ENCODE measurements at regions not wholly inside any gene's neighbourhood (a gene's known extent, or its start where the extent isn't known, plus 50 kb on each side); places are given as distances from the start of the nearest gene placed in this dataset.
"Not testable (repeated sequence)": the region's sequence is repeated elsewhere in the genome, so short reads cannot be mapped to it uniquely, and the experiment has no call there.

DNA sequence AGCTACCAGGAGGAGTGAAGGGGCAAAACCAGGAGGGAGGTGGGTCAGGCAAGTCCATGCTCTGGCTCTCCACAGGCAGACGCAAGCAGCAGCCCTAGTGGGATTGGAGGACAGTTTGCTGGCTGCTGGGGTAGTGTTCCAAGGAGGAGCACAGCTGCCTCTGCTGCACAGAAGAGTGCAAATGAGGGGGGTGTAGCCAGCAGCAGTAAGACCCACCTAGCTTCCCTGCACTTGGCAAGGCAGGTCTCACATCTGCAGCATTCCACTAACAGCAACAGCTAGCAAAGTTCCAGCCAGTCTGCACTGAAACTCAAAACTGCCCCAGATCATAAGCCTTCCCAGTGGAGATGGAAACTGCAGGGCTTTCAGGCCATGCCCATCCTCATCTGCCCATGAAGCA is 405.0 kb downstream of the UTRN start:
- TF ChIP-seq, protein P1, sequence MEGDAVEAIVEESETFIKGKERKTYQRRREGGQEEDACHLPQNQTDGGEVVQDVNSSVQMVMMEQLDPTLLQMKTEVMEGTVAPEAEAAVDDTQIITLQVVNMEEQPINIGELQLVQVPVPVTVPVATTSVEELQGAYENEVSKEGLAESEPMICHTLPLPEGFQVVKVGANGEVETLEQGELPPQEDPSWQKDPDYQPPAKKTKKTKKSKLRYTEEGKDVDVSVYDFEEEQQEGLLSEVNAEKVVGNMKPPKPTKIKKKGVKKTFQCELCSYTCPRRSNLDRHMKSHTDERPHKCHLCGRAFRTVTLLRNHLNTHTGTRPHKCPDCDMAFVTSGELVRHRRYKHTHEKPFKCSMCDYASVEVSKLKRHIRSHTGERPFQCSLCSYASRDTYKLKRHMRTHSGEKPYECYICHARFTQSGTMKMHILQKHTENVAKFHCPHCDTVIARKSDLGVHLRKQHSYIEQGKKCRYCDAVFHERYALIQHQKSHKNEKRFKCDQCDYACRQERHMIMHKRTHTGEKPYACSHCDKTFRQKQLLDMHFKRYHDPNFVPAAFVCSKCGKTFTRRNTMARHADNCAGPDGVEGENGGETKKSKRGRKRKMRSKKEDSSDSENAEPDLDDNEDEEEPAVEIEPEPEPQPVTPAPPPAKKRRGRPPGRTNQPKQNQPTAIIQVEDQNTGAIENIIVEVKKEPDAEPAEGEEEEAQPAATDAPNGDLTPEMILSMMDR (IDR thresholded peaks at IDR 0.05; ENCODE audit: low read depth, low read length), result no peak
- no peak for DNase-seq (ENCODE audit: extremely low read depth, low read depth)

DNA sequence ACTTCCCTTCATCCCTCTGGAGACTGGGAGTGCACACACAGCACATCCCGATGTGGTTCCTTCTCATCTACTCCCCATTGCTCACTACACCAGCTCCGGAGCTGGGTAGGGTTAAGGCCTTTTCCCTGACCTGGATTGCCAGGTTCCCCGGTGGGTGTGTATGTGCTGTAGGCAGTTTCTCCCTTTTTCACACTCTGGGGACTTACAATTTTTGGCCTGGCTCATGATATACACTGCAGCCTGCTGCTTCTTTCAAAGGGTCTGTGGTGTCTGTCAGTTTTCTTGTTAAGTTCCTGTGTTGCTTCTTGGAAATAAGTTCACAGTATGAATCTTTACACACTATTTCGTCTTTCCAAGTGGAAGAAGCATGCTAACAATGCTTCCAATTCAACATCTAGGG is 405.5 kb downstream of the UTRN start:
- TF ChIP-seq, protein P1 (IDR thresholded peaks at IDR 0.05; ENCODE audit: low read depth, low read length), result no peak
- no peak for DNase-seq (ENCODE audit: extremely low read depth, low read depth)

- DNase-seq (ENCODE audit: extremely low read depth, low read depth), result not testable (repeated sequence)
Measured at GRCh38 chr6:144692050-144692449, 406.9 kb downstream of the UTRN start.

DNA sequence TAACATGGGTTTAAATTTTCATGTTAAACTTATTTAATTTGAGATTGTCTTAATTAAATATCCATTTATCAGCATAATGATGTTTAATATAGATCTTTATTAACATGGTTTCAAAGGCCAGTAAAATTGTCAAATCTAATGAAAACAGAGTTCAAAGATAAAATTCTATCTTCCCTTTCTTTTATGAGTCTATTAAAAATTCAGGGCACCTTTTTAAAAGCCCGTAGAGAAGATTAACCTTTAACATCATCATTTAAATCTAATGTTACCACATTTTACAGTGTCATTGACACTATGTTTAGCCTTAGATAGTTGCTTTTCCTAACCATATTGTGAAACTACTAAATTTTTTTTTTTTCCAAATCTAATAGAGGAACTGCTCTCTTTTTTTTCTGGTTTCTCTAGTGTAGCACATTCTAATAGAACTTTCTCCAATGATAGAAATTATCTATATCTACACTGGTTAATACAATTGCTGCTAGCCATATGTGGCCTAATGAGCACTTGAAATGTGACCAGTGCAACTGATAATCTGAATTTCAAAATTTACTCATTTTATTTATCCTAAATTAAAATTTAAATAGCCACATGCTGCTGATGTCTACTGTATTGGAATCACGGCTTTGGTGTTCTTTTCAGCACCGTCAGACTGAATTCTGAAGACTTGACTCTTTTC is 410.9 kb downstream of the UTRN start:
- no peak for DNase-seq (ENCODE audit: extremely low read depth, low read depth)
- TF ChIP-seq, protein P1 (IDR thresholded peaks at IDR 0.05; ENCODE audit: low read depth, low read length), result no peak

DNA sequence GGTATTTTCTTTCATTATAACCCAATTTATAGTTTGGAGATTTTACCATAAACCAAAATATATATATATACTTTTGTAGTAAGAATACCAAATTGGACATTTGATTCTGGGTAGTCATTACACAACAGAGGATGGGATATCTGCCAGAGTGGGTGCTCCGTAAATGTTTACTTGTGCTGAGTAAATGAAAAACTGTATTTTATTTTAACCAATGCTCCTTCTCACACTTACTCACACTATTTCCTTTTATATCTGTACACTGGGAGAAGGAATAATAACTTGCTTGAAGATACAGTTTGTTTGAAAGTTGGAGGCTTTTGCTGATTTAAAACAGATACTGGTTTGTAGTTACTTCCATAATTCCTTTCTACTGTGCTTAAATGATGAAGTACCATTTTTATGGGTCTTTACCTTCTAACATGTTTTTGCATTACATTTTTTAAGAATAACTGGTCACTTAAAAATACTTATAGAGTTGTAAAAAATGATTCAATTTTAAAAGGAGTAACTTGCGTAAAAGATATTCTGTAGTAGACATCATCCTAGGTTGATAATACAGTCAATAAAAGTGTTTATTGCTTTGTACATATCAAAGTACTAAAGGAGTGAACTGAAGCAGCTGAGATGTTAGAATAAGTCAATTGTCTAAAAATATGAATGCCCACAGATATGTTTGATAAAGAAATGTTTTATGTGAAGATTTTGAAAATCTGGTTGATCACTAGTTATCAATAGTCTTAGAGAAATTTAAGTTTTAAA is 411.7 kb downstream of the UTRN start:
- DNase-seq (ENCODE audit: extremely low read depth, low read depth), result no peak
- TF ChIP-seq, protein P1 (IDR thresholded peaks at IDR 0.05; ENCODE audit: low read depth, low read length), result no peak

DNA sequence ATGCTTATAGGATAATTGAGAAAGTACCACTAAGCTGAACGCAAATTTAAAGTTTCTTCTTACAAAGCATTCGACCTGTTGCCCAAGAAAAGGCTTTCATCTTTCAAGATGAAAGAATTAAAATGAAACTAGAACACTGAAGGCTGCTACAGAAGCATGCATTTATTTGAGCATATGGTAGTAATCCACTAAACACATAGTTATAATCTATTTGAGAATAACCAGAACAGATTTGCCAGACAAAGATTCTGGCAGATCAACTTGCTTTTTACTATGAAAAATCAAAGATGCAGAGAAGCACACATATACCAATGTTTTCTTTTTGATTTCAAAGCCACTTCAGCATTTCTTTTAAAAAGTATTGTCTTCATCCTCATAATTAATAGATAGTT is 412.2 kb downstream of the UTRN start:
- DNase-seq (ENCODE audit: extremely low read depth, low read depth), result no peak
- TF ChIP-seq, protein P1 (IDR thresholded peaks at IDR 0.05; ENCODE audit: low read depth, low read length), result no peak

DNA sequence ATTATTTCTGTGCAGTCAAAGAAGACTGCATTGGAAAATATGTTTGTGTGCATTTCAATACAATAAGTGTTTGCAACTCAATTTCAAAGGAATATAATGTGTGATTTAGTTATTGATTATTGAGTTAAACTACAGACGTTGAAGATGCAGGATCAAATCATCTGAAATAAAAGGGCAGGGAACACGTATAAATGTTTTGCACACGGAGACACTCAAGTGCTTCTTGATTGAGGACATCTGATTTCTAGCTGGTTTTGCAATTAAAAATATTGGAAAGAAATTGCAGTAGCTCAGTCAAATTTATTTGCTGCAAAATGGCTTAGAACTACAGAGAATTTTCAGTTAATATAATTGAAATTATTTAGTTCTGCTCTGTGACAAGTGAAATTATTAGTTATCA is 412.7 kb downstream of the UTRN start:
- TF ChIP-seq, protein P1 (IDR thresholded peaks at IDR 0.05; ENCODE audit: low read depth, low read length), result no peak
- DNase-seq (ENCODE audit: extremely low read depth, low read depth), result no peak

All from AG09319 (cell line).